GM18508 (cell line): ENCODE measurements at regions not wholly inside any gene's neighbourhood (a gene's known extent, or its start where the extent isn't known, plus 50 kb on each side); places are given as distances from the start of the nearest gene placed in this dataset.
"Not testable (repeated sequence)": the region's sequence is repeated elsewhere in the genome, so short reads cannot be mapped to it uniquely, and the experiment has no call there.

Source experiments
- ATAC-seq: cut with Tn5 transposase; IDR thresholded peaks from one replicate; pipeline ENCODE4 v1.9.1; 2021; ENCODE audit warnings: moderate number of reproducible peaks; ENCODE audit not compliant: insufficient read depth, unreplicated experiment

GRCh38 chr6:150733726-150734125 is 131.8 kb upstream of the MTHFD1L start:
- no peak for ATAC-seq

GRCh38 chr6:150734235-150734634 is 131.3 kb upstream of the MTHFD1L start:
- no peak for ATAC-seq

- no peak for ATAC-seq
Measured at GRCh38 chr6:150735341-150735851, 130.1 kb upstream of the MTHFD1L start.

- no peak for ATAC-seq
Measured at GRCh38 chr6:150738092-150738629, 127.3 kb upstream of the MTHFD1L start.

GRCh38 chr6:150739711-150740349 is 125.7 kb upstream of the MTHFD1L start:
- no peak for ATAC-seq

- no peak for ATAC-seq
Measured at GRCh38 chr6:150740453-150740852, 125.0 kb upstream of the MTHFD1L start.

GRCh38 chr6:150741633-150742200 is 123.8 kb upstream of the MTHFD1L start:
- no peak for ATAC-seq

GRCh38 chr6:150744522-150745260 is 120.8 kb upstream of the MTHFD1L start:
- no peak for ATAC-seq

GRCh38 chr6:150745896-150746295 is 119.6 kb upstream of the MTHFD1L start:
- no peak for ATAC-seq

GRCh38 chr6:150747155-150747554 is 118.3 kb upstream of the MTHFD1L start:
- no peak for ATAC-seq

- ATAC-seq, result no peak
Measured at GRCh38 chr6:150749091-150749670, 116.3 kb upstream of the MTHFD1L start.

- no peak for ATAC-seq
Measured at GRCh38 chr6:150751296-150751695, 114.2 kb upstream of the MTHFD1L start.

- no peak for ATAC-seq
Measured at GRCh38 chr6:150752409-150752808, 113.1 kb upstream of the MTHFD1L start.

- no peak for ATAC-seq
Measured at GRCh38 chr6:150753371-150754064, 112.0 kb upstream of the MTHFD1L start.

- ATAC-seq, result no peak
Measured at GRCh38 chr6:150755042-150755441, 110.5 kb upstream of the MTHFD1L start.

GRCh38 chr6:150755524-150755923 is 110.0 kb upstream of the MTHFD1L start:
- no peak for ATAC-seq

- ATAC-seq, result no peak
Measured at GRCh38 chr6:150756173-150756572, 109.3 kb upstream of the MTHFD1L start.

- ATAC-seq, result not testable (repeated sequence)
Measured at GRCh38 chr6:150757807-150758206, 107.7 kb upstream of the MTHFD1L start.

GRCh38 chr6:150759483-150759882 is 106.0 kb upstream of the MTHFD1L start:
- ATAC-seq, result no peak

- no peak for ATAC-seq
Measured at GRCh38 chr6:150761771-150762170, 103.7 kb upstream of the MTHFD1L start.
